Activated naive CD4-positive, alpha-beta T cell treated with anti-CD3 and anti-CD28 coated beads, Interleukin-2, amount 10 ng/mL, durations not matched to agents 7 days and 5 days (primary cell): ENCODE measurements at regions not wholly inside any gene's neighbourhood (a gene's known extent, or its start where the extent isn't known, plus 50 kb on each side); places are given as distances from the start of the nearest gene placed in this dataset.
"Not testable (repeated sequence)": the region's sequence is repeated elsewhere in the genome, so short reads cannot be mapped to it uniquely, and the experiment has no call there.

Experiments used
- CTCF ChIA-PET: fragments of 350-600 bp; sonication (Branson Sonifier 250); formaldehyde crosslinking; loops from one replicate; lab custom pipeline; 2021; ENCODE audit warnings: antibody characterized with exemption; lab: Charles Lee
- DNase-seq: peaks from one replicate; pipeline ENCODE4 v3.0.0-alpha.2; 2020
- H3K27ac Mint-ChIP-seq: one replicate; pipeline ENCODE4 v1.8.0; 2021; ENCODE audit warnings: mild to moderate bottlenecking, moderate library complexity, mixed read lengths
- H3K27me3 Mint-ChIP-seq: one replicate; pipeline ENCODE4 v1.8.0; 2021; ENCODE audit warnings: mild to moderate bottlenecking, mixed read lengths
- H3K36me3 Mint-ChIP-seq: one replicate; pipeline ENCODE4 v1.8.0; 2021; ENCODE audit warnings: mixed read lengths
- H3K4me1 Mint-ChIP-seq: one replicate; pipeline ENCODE4 v1.8.0; 2021; ENCODE audit warnings: mixed read lengths
- H3K4me3 Mint-ChIP-seq: one replicate; pipeline ENCODE4 v1.8.0; 2021; ENCODE audit warnings: mild to moderate bottlenecking, moderate library complexity, mixed read lengths
- H3K9me3 Mint-ChIP-seq: one replicate; pipeline ENCODE4 v1.8.0; 2021; ENCODE audit warnings: mixed read lengths

- no peak for DNase-seq
- Mint-ChIP-seq H3K4me1 (peaks cover 77% of the 10 kb centered on the region), H3K36me3 (peaks cover 21% of the 10 kb centered on the region), H3K27me3 (no peaks in the 10 kb centered on the region), H3K4me3 (no peak overlapping the region), H3K27ac (peak overlapping the region; percentile 11), H3K9me3 (peaks cover 8% of the 10 kb centered on the region)
- CTCF ChIA-PET, result interaction anchor here (2.3 kb wide), 1 partner anchor 12 kb away, joined by 6 read pairs; no protein-coding TSS in a partner anchor
Measured at GRCh38 chr12:89231686-89232085, 120.6 kb downstream of the DUSP6 start.

- Mint-ChIP-seq H3K27me3 (no peaks in the 10 kb centered on the region), H3K9me3 (peaks cover 8% of the 10 kb centered on the region), H3K36me3 (peaks cover 23% of the 10 kb centered on the region), H3K4me3 (no peak overlapping the region), H3K4me1 (peaks cover 76% of the 10 kb centered on the region), H3K27ac (no peak overlapping the region)
- no peak for DNase-seq
- CTCF ChIA-PET, result interaction anchor here (2.3 kb wide), 1 partner anchor 13 kb away, joined by 6 read pairs; no protein-coding TSS in a partner anchor
Measured at GRCh38 chr12:89230376-89231315, 121.7 kb downstream of the DUSP6 start.

- CTCF ChIA-PET, result interaction anchor here (1.7 to 1.8 kb wide), 2 partner anchors 8 to 17 kb away, joined by 4 to 6 read pairs; no protein-coding TSS in a partner anchor
- no peak for DNase-seq
- H3K4me3 Mint-ChIP-seq, result no peak overlapping the region
- peaks cover 79% of the 10 kb centered on the region for H3K4me1 Mint-ChIP-seq
- peaks cover 9% of the 10 kb centered on the region for H3K9me3 Mint-ChIP-seq
- peaks cover 28% of the 10 kb centered on the region for H3K36me3 Mint-ChIP-seq
- H3K27ac Mint-ChIP-seq, result peak overlapping the region; percentile 11
- H3K27me3 Mint-ChIP-seq, result no peaks in the 10 kb centered on the region
Measured at GRCh38 chr12:89228491-89228890, 123.8 kb downstream of the DUSP6 start.

GRCh38 chr12:89227774-89228173 is 124.5 kb downstream of the DUSP6 start:
- Mint-ChIP-seq H3K27ac (no peak overlapping the region), H3K4me3 (no peak overlapping the region), H3K4me1 (peaks cover 78% of the 10 kb centered on the region), H3K36me3 (peaks cover 26% of the 10 kb centered on the region), H3K27me3 (peaks cover 1% of the 10 kb centered on the region), H3K9me3 (peaks cover 10% of the 10 kb centered on the region)
- CTCF ChIA-PET, result interaction anchor here (0.7 to 1.8 kb wide), 3 partner anchors 9 to 70 kb away, joined by 3 to 4 read pairs (median 4); no protein-coding TSS in a partner anchor
- DNase-seq, result no peak

- H3K36me3 Mint-ChIP-seq, result peaks cover 23% of the 10 kb centered on the region
- H3K27ac Mint-ChIP-seq, result peak overlapping the region; percentile 94
- peak overlapping the region; percentile 43 for H3K4me3 Mint-ChIP-seq
- peaks cover 10% of the 10 kb centered on the region for H3K9me3 Mint-ChIP-seq
- H3K4me1 Mint-ChIP-seq, result peaks cover 70% of the 10 kb centered on the region
- no peak for DNase-seq
- CTCF ChIA-PET, result interaction anchor here (0.7 to 1.5 kb wide), 8 partner anchors 10 to 206 kb away, joined by 3 to 9 read pairs (median 3); no protein-coding TSS in a partner anchor
- H3K27me3 Mint-ChIP-seq, result peaks cover 4% of the 10 kb centered on the region
Measured at GRCh38 chr12:89225808-89226411, 126.4 kb downstream of the DUSP6 start.

GRCh38 chr12:89225401-89225800 is 126.9 kb downstream of the DUSP6 start:
- Mint-ChIP-seq H3K36me3 (peaks cover 24% of the 10 kb centered on the region), H3K27ac (peak overlapping the region; percentile 94), H3K9me3 (peaks cover 12% of the 10 kb centered on the region), H3K4me3 (peak overlapping the region; percentile 4), H3K27me3 (peaks cover 4% of the 10 kb centered on the region), H3K4me1 (peaks cover 65% of the 10 kb centered on the region)
- CTCF ChIA-PET, result interaction anchor here (0.7 to 1.5 kb wide), 9 partner anchors 10 to 206 kb away, joined by 3 to 9 read pairs (median 3); no protein-coding TSS in a partner anchor
- peak; percentile 82 for DNase-seq

GRCh38 chr12:89222580-89222979 is 129.7 kb downstream of the DUSP6 start:
- not testable (repeated sequence) for H3K4me3 Mint-ChIP-seq, H3K27ac Mint-ChIP-seq, DNase-seq, H3K27me3 Mint-ChIP-seq
- CTCF ChIA-PET, result interaction anchor here (0.7 to 2.9 kb wide), 4 partner anchors 22 to 693 kb away, joined by 3 to 12 read pairs (median 3); no protein-coding TSS in a partner anchor
- Mint-ChIP-seq H3K9me3 (peaks cover 15% of the 10 kb centered on the region), H3K36me3 (peaks cover 21% of the 10 kb centered on the region), H3K4me1 (peaks cover 50% of the 10 kb centered on the region)

GRCh38 chr12:89217472-89217871 is 134.8 kb downstream of the DUSP6 start:
- peaks cover 5% of the 10 kb centered on the region for H3K36me3 Mint-ChIP-seq
- H3K4me1 Mint-ChIP-seq, result peaks cover 11% of the 10 kb centered on the region
- H3K27ac Mint-ChIP-seq, result no peak overlapping the region
- H3K9me3 Mint-ChIP-seq, result peaks cover 7% of the 10 kb centered on the region
- DNase-seq, result no peak
- CTCF ChIA-PET, result interaction anchor here (0.8 to 1.1 kb wide), 2 partner anchors 14 to 130 kb away, joined by 3 read pairs; no protein-coding TSS in a partner anchor
- peaks cover 4% of the 10 kb centered on the region for H3K27me3 Mint-ChIP-seq
- no peak overlapping the region for H3K4me3 Mint-ChIP-seq

- Mint-ChIP-seq H3K27me3 (peaks cover 4% of the 10 kb centered on the region), H3K4me3 (no peak overlapping the region), H3K27ac (no peak overlapping the region), H3K4me1 (peaks cover 15% of the 10 kb centered on the region), H3K9me3 (peaks cover 6% of the 10 kb centered on the region), H3K36me3 (peaks cover 5% of the 10 kb centered on the region)
- DNase-seq, result no peak
- CTCF ChIA-PET, result no interaction called here
Measured at GRCh38 chr12:89216211-89216952, 135.9 kb downstream of the DUSP6 start.

- Mint-ChIP-seq H3K4me3 (no peak overlapping the region), H3K27me3 (peaks cover 4% of the 10 kb centered on the region), H3K9me3 (peaks cover 3% of the 10 kb centered on the region), H3K4me1 (peaks cover 16% of the 10 kb centered on the region), H3K27ac (no peak overlapping the region), H3K36me3 (peaks cover 3% of the 10 kb centered on the region)
- CTCF ChIA-PET, result no interaction called here
- no peak for DNase-seq
Measured at GRCh38 chr12:89215196-89215595, 137.1 kb downstream of the DUSP6 start.

GRCh38 chr12:89213747-89214146 is 138.6 kb downstream of the DUSP6 start:
- DNase-seq, result no peak
- Mint-ChIP-seq H3K4me1 (peaks cover 16% of the 10 kb centered on the region), H3K36me3 (peaks cover 3% of the 10 kb centered on the region)

GRCh38 chr12:89213139-89213538 is 139.2 kb downstream of the DUSP6 start:
- Mint-ChIP-seq H3K4me1 (peaks cover 16% of the 10 kb centered on the region), H3K36me3 (peaks cover 3% of the 10 kb centered on the region), H3K27me3 (peaks cover 4% of the 10 kb centered on the region), H3K9me3 (no peaks in the 10 kb centered on the region), H3K4me3 (no peak overlapping the region), H3K27ac (no peak overlapping the region)
- DNase-seq, result no peak
- CTCF ChIA-PET, result interaction anchor here (0.7 kb wide), 1 partner anchor 199 kb away, joined by 3 read pairs; no protein-coding TSS in a partner anchor

More at GRCh38 chr12:89213747-89214146, 138.6 kb downstream of the DUSP6 start:
- Mint-ChIP-seq H3K9me3 (no peaks in the 10 kb centered on the region), H3K27ac (no peak overlapping the region), H3K27me3 (peaks cover 4% of the 10 kb centered on the region), H3K4me3 (no peak overlapping the region)
- CTCF ChIA-PET, result interaction anchor here (1.4 kb wide), 1 partner anchor 31 kb away, joined by 3 read pairs; no protein-coding TSS in a partner anchor

GRCh38 chr12:89212339-89212771 is 139.9 kb downstream of the DUSP6 start:
- H3K27ac Mint-ChIP-seq, result no peak overlapping the region
- CTCF ChIA-PET, result interaction anchor here (0.7 to 1.4 kb wide), 3 partner anchors 32 to 198 kb away, joined by 3 read pairs; no protein-coding TSS in a partner anchor
- no peak overlapping the region for H3K4me3 Mint-ChIP-seq
- H3K36me3 Mint-ChIP-seq, result peaks cover 3% of the 10 kb centered on the region
- H3K4me1 Mint-ChIP-seq, result peaks cover 16% of the 10 kb centered on the region
- peaks cover 4% of the 10 kb centered on the region for H3K27me3 Mint-ChIP-seq
- no peaks in the 10 kb centered on the region for H3K9me3 Mint-ChIP-seq
- no peak for DNase-seq
